GM12892 (cell line): ENCODE measurements at regions not wholly inside any gene's neighbourhood (a gene's known extent, or its start where the extent isn't known, plus 50 kb on each side); places are given as distances from the start of the nearest gene placed in this dataset.

ENCODE experiments used
- POLR2AphosphoS5 ChIP-seq: IDR thresholded peaks from 2 replicates; pipeline ENCODE4 v1.6.1; 2011; ENCODE audit warnings: low read depth, low read length, control low read depth
- TAF1 ChIP-seq: IDR thresholded peaks from 2 replicates; pipeline ENCODE4 v1.6.1; 2011; ENCODE audit warnings: low read depth, mild to moderate bottlenecking, control low read depth, low read length, borderline replicate concordance

DNA sequence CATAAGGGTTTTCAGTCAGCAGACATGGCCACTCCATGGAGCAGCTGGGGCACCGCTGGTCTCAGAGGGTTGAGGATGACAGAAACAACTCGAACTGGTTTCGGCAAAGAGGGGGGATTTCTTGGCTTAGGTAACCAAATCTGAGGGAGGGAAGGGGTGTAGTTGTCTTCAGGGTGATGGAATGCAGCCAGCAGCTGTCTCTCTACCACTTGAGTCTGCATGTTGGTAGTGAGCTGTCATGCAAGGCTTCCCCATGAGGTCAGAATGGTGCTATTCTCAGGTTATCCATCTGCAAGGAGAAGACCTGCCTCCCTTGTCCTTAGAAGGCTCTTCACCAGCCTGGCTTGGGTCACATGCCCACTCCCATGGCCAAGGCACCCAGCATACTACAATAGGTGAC lies 55.6 kb upstream of the PEG3 start:
- TF ChIP-seq POLR2AphosphoS5 (no peak), TAF1 (no peak)
